GM18867 (cell line): ENCODE measurements at regions not wholly inside any gene's neighbourhood (a gene's known extent, or its start where the extent isn't known, plus 50 kb on each side); places are given as distances from the start of the nearest gene placed in this dataset.
A peak's percentile ranks its signal among the peaks of the same experiment; 100 is the strongest.

Experiments
- ATAC-seq: cut with Tn5 transposase; IDR thresholded peaks from one replicate; pipeline ENCODE4 v1.9.1; 2021; ENCODE audit warnings: mild to moderate bottlenecking, moderate library complexity; ENCODE audit not compliant: unreplicated experiment

- peak; percentile 64 for ATAC-seq
These were observed 339.8 kb upstream of the GATB start for GRCh38 chr4:152100379-152101201.

DNA sequence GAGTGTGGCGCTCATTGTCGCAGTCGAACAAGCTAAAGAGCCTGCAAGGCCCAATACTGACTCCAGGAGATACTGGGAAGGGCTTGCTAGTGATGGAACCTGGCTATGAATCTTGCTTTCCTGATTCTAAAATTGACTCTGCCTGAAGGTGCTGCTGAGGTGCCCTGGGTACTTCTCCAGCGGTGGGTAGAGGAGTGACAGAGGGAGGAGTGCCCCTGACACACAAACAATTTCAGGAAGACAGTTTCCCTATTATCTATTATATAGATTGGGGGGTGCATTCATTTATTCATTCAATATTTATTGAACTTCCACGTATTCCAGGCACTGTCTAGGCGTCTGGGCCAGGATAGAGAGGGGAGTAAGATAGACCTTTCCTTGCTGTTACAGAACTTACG is 339.2 kb upstream of the GATB start:
- no peak for ATAC-seq

GRCh38 chr4:152099555-152099954 is 338.7 kb upstream of the GATB start:
- no peak for ATAC-seq

DNA sequence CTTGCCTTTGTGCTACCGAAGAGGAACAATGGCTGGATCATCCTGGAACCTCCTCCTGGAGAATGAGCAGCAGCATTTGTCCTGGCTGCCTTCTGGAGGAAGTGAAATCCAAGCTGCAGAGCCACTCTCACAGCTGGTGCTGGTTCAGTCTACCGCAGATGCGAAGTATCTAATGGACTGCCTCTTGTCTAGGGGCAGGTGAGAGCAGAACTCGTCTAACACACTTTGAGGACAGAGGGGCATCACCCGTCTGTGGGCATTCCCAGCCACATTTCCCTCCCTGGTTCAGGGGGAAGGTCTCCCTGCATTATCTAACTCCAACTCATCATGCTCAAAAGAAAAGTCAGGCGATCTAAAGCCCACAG is 338.2 kb upstream of the GATB start:
- no peak for ATAC-seq

DNA sequence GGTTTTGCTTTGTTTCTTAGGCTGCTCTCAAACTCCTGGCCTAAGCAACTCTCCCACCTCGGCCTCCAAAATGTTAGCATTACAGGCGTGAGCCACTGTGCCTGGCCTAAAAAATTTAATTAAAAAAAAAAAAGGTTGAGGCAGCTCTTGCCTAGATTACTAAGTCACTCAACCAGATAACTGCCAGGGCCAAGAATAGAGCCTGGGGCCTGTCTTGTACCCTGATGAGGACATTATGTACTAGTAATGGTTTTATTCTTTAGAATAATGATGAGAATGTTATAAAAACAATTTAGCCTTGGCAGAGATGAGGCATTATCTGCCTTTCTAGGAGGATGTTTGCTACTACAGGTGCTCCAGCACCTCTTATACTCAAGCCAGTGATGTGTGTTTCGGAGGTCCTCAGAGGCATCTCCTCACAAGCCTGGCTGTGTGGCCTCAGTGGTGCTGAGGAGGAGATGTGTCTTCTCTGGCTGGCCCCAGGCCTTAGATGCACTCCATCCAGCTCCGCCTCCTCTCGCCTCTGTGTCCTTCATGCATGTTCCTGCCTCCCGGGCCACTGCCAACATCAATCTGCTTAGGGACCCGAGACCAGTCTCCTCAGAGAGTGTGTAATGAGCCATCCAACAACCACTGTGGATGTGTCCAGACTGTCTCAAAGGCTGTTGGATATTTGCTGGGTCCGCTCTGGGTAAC is 337.7 kb upstream of the GATB start:
- no peak for ATAC-seq

DNA sequence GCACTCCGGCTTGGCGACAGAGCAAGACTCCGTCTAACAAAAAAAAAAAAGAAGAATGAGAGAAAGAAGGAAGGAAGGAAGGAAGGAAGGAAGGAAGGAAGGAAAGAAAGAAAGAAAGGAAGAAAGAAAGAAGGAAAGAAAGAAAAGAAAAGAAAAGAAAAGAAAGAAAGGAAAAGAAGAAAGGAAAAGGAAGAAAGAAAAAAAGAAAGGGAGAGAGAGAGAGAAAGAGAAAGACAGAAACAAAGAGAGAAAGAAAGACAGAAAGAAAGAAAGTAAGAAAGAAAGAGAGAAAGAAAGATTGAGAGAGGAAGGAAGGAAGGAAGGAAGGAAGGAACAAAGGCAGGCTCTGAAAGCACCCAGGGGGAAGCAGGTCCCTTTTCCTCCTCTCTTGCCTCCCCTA is 336.6 kb upstream of the GATB start:
- no peak for ATAC-seq

DNA sequence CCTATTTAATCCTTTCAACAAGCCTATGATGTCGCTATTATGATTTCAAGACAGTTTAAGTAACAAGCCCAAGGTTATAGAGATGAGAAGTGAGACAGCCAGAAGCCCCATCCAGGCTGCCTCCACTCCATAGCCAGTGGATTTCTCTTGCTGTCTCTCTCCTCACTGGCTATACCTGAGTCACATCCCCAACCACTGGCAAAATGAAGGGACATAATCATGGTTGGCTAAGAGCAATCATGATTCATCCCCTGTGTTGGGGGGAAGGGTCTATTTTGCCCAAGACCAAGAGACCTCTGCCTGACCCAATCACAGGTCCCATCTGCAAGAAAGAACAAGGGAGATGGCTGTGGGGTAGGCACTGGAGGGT is 334.9 kb upstream of the GATB start:
- no peak for ATAC-seq

DNA sequence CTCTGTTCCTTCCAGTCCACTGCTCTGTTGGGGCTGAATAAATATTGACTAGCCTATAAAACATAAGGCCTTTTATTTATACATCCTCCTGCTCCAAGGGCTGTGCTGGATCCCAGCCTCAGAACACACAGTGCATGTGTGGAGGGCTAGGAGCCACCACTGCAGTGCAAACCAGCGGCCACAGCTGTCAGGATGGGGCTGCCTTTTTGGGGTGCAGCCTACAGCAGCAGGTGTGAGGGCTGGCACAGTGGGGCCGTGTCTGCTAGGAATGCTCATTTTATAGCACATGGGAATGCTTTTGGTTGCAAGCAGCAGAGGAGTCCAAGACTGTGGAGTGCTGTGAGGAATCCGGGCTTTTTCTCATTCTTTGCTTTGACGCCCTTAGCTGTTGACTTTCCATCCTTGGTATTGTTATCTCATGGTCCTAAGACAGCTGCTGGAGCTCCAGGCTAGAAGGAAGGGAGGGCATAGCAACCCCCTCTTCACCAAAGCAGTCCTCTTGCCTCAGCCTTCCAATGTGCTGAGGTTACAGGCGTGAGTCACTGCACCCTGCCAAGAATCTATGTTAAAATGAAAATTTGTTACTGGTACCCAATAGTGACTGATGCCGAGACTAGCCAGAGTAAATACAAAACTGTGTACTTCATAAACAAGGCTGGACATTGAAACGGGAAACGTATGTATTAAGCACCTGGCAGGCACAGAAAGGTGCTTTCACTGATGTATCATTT is 334.3 kb upstream of the GATB start:
- no peak for ATAC-seq

DNA sequence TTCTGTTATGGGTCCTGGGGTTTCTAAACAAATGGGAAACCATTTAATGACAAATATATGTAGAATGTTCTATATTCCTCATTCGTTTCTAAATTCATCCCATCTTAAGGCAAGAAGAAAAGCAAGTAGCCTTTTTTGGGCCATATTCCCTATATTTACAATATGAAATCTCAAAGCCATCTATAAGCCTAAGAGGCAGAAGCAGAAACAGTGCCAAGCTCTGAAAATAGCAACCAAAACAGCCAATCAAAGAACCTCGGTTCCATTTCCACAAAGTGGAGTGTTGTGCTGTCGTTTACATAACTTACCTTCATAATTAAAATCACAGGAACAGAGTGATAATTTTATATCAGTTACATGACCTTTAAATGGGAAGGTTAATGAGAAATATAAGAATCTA is 330.6 kb upstream of the GATB start:
- ATAC-seq = no peak

- ATAC-seq = no peak
These were observed 329.7 kb upstream of the GATB start for GRCh38 chr4:152090543-152090942.

DNA sequence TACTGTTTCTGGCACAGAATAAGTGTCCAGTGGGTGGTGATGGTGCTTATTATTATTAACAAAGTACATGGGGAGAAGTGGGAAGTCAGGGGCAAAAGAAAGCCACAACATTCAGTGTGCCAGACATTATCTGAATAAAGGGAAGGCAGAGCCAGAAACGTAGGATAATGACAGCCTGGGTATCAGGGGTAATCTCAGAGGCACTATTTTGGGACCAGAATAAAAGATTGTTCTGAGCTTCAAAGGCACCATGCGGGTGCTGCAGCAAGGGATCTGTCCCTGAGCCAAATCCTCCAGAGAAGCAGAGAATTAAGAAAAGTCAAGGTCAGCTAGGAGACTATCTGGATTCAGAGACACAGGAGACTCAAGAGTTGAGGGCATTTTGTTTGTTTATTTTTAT is 328.8 kb upstream of the GATB start:
- no peak for ATAC-seq

DNA sequence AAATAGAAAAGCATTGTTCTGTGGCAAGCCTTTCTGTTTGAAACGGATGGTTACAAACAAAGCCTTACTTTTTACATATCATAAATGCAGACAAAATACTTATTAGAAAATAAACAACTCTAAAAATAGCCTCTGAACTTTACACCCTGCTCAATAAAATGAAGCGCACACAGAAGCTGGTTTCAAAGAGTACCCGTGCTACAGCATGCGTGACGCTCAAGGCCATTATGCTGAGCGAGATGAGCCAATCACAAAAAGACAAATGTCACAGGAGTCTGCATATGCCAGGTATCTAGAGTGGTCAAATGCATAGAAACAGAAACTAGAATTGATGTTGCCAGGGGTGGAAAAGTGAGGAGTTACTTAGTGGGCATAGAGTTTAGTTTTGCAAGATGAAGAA is 326.5 kb upstream of the GATB start:
- no peak for ATAC-seq

GRCh38 chr4:152085657-152086056 is 324.9 kb upstream of the GATB start:
- no peak for ATAC-seq

- no peak for ATAC-seq
These were observed 322.5 kb upstream of the GATB start for GRCh38 chr4:152083338-152083737.

GRCh38 chr4:152081024-152081423 is 320.2 kb upstream of the GATB start:
- peak; percentile 71 for ATAC-seq

DNA sequence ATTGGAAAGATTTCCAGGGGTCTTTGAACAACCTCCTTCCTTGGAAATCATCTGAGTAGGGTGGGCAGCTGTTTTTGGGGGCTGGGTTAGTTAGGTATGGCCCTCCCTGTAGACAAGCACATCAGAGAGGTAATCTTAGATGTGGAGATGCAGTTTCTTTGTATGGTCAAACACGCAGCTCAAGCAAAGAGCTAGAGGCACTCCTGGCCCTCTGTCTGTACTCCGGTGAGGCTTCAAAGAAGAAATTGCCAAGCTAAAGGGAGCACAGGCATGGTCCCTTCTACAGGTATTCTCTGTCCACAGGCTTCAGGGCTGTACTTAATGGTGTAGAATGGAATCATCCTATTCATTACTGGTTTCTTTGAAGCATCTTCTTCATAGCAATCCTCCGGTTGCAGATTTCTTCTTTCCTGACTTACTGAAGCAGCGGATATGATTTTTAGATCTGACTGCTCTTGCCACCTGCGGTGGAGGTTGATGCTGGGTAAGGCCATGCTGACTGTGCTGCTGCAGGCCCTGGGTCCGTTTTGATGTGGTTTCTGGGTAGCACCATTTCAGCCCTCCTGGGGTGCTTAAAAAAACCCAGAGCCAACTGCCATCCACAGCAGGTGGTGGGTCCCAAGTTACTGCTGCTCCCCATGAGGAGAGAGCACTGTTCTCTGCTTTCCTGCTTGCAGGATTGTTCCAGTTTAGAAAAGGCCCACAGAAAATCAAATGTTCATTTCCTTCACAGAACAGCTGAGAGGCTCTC is 318.9 kb upstream of the GATB start:
- no peak for ATAC-seq

DNA sequence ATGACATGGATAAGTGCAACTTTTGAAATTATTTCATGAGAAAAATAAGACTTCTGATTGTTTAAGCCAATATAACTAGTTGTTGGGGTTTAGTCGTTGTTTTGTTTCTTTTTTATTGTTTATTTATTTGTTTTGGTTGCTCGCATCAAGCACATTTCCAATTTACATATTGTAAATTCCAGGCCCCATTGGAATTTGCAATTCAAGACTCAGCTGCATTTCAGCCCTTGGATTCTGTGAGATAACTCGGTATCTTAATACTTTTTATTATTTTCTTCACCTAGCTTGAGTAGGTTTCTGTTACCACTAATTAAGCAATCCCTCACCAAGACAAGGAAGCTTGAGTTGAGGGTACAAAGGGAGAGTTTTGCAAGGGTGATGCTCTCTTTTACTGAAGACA is 318.3 kb upstream of the GATB start:
- ATAC-seq = no peak

- no peak for ATAC-seq
These were observed 316.8 kb upstream of the GATB start for GRCh38 chr4:152077582-152077981.

DNA sequence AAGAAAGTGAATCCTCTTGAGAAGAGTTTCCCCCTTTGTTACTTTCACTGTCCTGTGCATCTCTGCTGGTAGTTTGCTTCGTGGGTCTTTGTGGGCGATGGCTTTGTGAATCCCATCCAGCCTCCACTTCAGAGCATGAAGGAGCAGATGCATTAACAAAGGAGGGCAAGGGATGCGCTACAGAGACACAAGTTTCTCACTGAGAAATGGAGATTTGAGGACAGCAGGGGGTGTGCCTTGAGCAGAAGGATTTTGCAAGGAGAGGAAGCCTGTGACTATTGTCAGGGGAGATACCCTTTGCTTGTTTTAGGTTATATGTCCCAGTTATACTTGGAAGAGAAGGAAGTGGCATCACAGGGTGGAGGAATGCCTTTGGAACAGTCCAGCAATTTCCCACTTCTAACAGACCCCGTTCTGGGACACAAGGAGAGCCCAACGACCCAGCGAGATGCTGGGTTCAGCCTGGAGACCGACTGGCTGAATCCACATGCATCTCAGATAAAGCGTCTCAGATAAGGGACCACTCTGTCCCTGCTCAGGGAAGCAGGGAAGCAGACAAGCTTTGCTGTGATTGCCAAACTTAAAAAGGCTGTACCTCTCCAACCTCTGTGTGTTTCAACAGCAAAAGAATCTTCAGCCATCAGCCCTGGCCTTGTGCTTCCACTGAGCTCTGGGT is 314.6 kb upstream of the GATB start:
- ATAC-seq = no peak

GRCh38 chr4:152074573-152074972 is 313.8 kb upstream of the GATB start:
- no peak for ATAC-seq

DNA sequence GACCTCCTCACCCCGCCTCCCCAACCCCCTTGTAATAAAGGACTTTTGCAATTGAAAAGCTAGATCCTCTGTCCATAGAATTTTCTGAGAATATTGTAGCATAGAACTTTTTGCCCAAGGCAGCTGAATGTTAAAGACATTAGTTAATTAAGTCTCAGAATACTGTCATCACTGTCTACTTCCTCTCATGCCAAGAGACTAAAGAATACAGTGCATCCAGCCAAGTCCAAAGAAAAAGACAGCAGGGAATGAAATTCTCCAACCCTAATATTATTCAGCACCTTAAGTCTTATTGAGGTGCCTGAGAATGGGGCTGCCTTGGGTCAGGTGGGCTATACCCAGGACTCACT is 313.3 kb upstream of the GATB start:
- ATAC-seq = no peak
